B cell (primary cell): ENCODE measurements at regions not wholly inside any gene's neighbourhood (a gene's known extent, or its start where the extent isn't known, plus 50 kb on each side); places are given as distances from the start of the nearest gene placed in this dataset.

ENCODE experiments used
- ATAC-seq: fragments of 200-7000 bp; cut with Tn5 transposase; one replicate; pipeline ENCODE4 v1.10.0; 2021; ENCODE audit warnings: low read depth, mild to moderate bottlenecking, moderate number of reproducible peaks, moderate library complexity
- CTCF ChIA-PET: fragments of 350-600 bp; sonication (Branson Sonifier 250); formaldehyde crosslinking; loops from one replicate; lab custom pipeline; 2021; ENCODE audit warnings: antibody characterized with exemption, inconsistent platforms; lab: Charles Lee
- POLR2A ChIA-PET: fragments of 350-600 bp; sonication (Branson Sonifier 250); formaldehyde crosslinking; loops from one replicate; lab custom pipeline; 2021; ENCODE audit warnings: antibody characterized with exemption; lab: Charles Lee
- DNase-seq: peaks from one replicate; pipeline ENCODE4 v3.0.0; 2013
- H2AFZ ChIP-seq: 2 replicates; pipeline ENCODE4 v1.6.1; 2012; ENCODE audit warnings: mild to moderate bottlenecking, low read depth, low read length; ENCODE audit not compliant: insufficient read depth, poor library complexity, severe bottlenecking
- H3K27ac ChIP-seq, 2 donors: 1 replicate in 1 of 2; 2 replicates in 1 of 2; pipeline ENCODE4 v1.5.1; 2012 to 2013; ENCODE audit warnings: low read length in 2 of 2, mild to moderate bottlenecking in 2 of 2, moderate library complexity in 1 of 2
- H3K27me3 ChIP-seq, 4 experiments: fragments of 200-600 bp in 1 of 4; sonication (generic) in 1 of 4; replicated peaks in 1 of 4; 1 replicate in 2 of 4; 2 replicates in 2 of 4; pipeline versions ENCODE4 v1.6.1 to v1.7.0; 2013 to 2016; ENCODE audit warnings: low read length in 3 of 4, mild to moderate bottlenecking in 2 of 4, mixed read lengths in 1 of 4, moderate library complexity in 1 of 4; ENCODE audit not compliant: insufficient read depth in 4 of 4, control insufficient read depth in 3 of 4; ENCODE audit errors: control extremely low read depth in 1 of 4
- H3K36me3 ChIP-seq, 2 experiments: replicated peaks in 1 of 2; 1 replicate in 1 of 2; 2 replicates in 1 of 2; pipeline versions ENCODE4 v1.6.1 to v1.7.1; 2013; ENCODE audit warnings: low read length in 1 of 2; ENCODE audit not compliant: insufficient read depth in 2 of 2, control insufficient read depth in 1 of 2; ENCODE audit errors: control extremely low read depth in 1 of 2, extremely low read depth in 1 of 2
- H3K4me1 ChIP-seq, 2 donors: fragments of 200-600 bp in 1 of 2; sonication (generic) in 1 of 2; 1 replicate in 1 of 2; 2 replicates in 1 of 2; pipeline versions ENCODE4 v1.5.1 to v1.6.1; 2013 to 2017; ENCODE audit warnings: low read length in 2 of 2; ENCODE audit not compliant: control insufficient read depth in 2 of 2, insufficient read depth in 2 of 2
- H3K4me2 ChIP-seq: replicated peaks from 2 replicates; pipeline ENCODE3; 2012; ENCODE audit warnings: mild to moderate bottlenecking, low read depth, low read length; ENCODE audit not compliant: poor library complexity, severe bottlenecking
- H3K4me3 ChIP-seq, 5 experiments: fragments of 200-600 bp in 1 of 5; sonication (generic) in 1 of 5; 1 replicate in 3 of 5; 2 replicates in 2 of 5; pipeline versions ENCODE4 v1.5.1 to v1.7.0; 2011 to 2016; ENCODE audit warnings: low read length in 4 of 5, mild to moderate bottlenecking in 4 of 5, low read depth in 2 of 5, control low read depth in 1 of 5, moderate library complexity in 1 of 5; ENCODE audit not compliant: insufficient read depth in 1 of 5; ENCODE audit errors: control extremely low read depth in 1 of 5, extremely low read depth in 1 of 5
- H3K79me2 ChIP-seq: fragments of 200-600 bp; sonication (generic); one replicate; pipeline ENCODE4 v1.6.0; 2016; ENCODE audit warnings: low read length; ENCODE audit not compliant: control insufficient read depth, insufficient read depth
- H3K9ac ChIP-seq: fragments of 200-600 bp; sonication (generic); 2 replicates; pipeline ENCODE4 v1.6.1; 2017; ENCODE audit warnings: mild to moderate bottlenecking, low read length, moderate library complexity
- H3K9me3 ChIP-seq, 3 donors: one replicate each; pipeline versions ENCODE4 v1.6.1 to v1.7.1; 2013; ENCODE audit warnings: low read length in 2 of 3; ENCODE audit not compliant: control insufficient read depth in 2 of 3, insufficient read depth in 1 of 3; ENCODE audit errors: control extremely low read depth in 1 of 3
- H4K20me1 ChIP-seq: 2 replicates; pipeline ENCODE4 v1.6.0; 2012; ENCODE audit warnings: mild to moderate bottlenecking, low read length; ENCODE audit not compliant: insufficient read depth, control insufficient read depth, poor library complexity, severe bottlenecking
- H3K27ac Mint-ChIP-seq: one replicate; pipeline ENCODE4 v1.8.0; 2021; ENCODE audit warnings: mixed read lengths
- H3K27me3 Mint-ChIP-seq: one replicate; pipeline ENCODE4 v1.8.0; 2021; ENCODE audit warnings: mixed read lengths
- H3K4me1 Mint-ChIP-seq: one replicate; pipeline ENCODE4 v1.8.0; 2021; ENCODE audit warnings: mixed read lengths
- H3K4me3 Mint-ChIP-seq: one replicate; pipeline ENCODE4 v1.8.0; 2021; ENCODE audit warnings: mixed read lengths
- H3K9me3 Mint-ChIP-seq: one replicate; pipeline ENCODE4 v1.8.0; 2022; ENCODE audit warnings: mixed read lengths; ENCODE audit not compliant: insufficient read depth
- EZH2 ChIP-seq: IDR thresholded peaks from 2 replicates; pipeline ENCODE4 v1.6.1; 2012; ENCODE audit warnings: borderline replicate concordance, low read depth, mild to moderate bottlenecking, moderate library complexity, low read length; ENCODE audit not compliant: insufficient read depth, poor library complexity, severe bottlenecking
- WGBS: methylation state at CpG from one replicate; pipeline ENCODE4 v1.1.5; 2013; ENCODE audit warnings: missing lambda C conversion rate; ENCODE audit not compliant: insufficient coverage; 5-methylcytosine and 5-hydroxymethylcytosine counted together
- intact Hi-C: fragments of 100-400 bp; cut with micrococcal nuclease; formaldehyde crosslinking; loops from one replicate; pipeline ENCODE4 v1.10.0; 2022
- TF ChIP-seq, protein P1 (sequence below): fragments of 200-600 bp; IDR thresholded peaks from one replicate; pipeline ENCODE4 v1.8.0; 2022; ENCODE audit warnings: antibody characterized with exemption, mild to moderate bottlenecking

DNA sequence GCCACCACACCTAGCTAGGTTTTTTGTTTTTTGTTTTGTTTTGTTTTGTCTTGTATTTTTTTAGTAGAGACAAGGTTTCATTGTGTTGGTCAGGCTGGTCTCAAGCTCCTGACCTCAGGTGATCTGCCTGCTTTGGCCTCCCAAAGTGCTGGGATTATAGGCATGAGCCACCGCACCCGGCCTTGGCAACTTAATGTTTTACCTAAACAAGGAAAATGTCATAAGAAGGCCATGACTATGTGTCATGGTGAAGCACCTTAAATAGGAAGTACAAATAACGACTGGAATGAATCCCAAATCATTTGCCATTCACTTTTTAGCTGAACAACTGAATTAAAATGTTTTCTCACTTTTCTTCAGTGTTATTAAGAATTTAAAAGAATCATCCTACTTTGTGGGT lies 465.2 kb downstream of the KCTD12 start:
- no peak for DNase-seq
- ChIA-PET CTCF (no interaction called here), POLR2A (no interaction called here)
- no peak overlapping the region for H3K27ac Mint-ChIP-seq
- H3K4me1 Mint-ChIP-seq, result no peaks in the 10 kb centered on the region
- Histone ChIP-seq H3K9ac (no peak overlapping the region), H3K27me3 (no peaks in the 10 kb centered on the region), H3K4me1 (no peaks in the 10 kb centered on the region), H3K9me3 (no peaks in the 10 kb centered on the region), H3K36me3 (no peaks in the 10 kb centered on the region), H3K4me2 (no peak overlapping the region), H4K20me1 (no peaks in the 10 kb centered on the region), H3K79me2 (no peaks in the 10 kb centered on the region), H2AFZ (no peak overlapping the region), H3K27ac (no peak overlapping the region), H3K4me3 (no peak overlapping the region)
- ATAC-seq, result no peak
- no peaks in the 10 kb centered on the region for H3K27me3 Mint-ChIP-seq
- no peaks in the 10 kb centered on the region for H3K9me3 Mint-ChIP-seq
- intact Hi-C loops, result no loop called here
- TF ChIP-seq, protein P1, sequence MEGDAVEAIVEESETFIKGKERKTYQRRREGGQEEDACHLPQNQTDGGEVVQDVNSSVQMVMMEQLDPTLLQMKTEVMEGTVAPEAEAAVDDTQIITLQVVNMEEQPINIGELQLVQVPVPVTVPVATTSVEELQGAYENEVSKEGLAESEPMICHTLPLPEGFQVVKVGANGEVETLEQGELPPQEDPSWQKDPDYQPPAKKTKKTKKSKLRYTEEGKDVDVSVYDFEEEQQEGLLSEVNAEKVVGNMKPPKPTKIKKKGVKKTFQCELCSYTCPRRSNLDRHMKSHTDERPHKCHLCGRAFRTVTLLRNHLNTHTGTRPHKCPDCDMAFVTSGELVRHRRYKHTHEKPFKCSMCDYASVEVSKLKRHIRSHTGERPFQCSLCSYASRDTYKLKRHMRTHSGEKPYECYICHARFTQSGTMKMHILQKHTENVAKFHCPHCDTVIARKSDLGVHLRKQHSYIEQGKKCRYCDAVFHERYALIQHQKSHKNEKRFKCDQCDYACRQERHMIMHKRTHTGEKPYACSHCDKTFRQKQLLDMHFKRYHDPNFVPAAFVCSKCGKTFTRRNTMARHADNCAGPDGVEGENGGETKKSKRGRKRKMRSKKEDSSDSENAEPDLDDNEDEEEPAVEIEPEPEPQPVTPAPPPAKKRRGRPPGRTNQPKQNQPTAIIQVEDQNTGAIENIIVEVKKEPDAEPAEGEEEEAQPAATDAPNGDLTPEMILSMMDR, result no peak
- TF ChIP-seq EZH2, result no peak
- H3K4me3 Mint-ChIP-seq, result no peak overlapping the region
- no CpG with 5 or more reads among the region's 3 CpGs for WGBS

DNA sequence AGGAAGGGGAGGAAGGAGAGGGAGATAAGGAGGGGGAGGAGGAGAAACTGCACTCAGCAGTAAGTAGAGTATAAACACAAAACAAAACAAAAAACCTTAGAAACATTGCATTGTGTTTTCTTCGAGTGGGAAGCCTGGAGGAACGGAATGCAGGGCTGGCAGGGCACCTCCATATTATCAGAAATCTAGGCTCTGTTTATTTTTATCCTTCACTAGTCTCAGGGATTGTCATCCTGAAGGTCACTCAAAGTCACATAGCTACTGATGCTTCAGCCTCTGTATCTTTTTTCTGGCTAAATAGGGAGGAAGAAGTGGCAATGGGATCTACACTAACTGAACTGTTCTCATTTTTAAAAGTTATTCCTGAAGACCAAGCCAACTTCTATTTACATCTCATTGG lies 467.8 kb downstream of the KCTD12 start:
- Histone ChIP-seq H3K4me2 (no peak overlapping the region), H3K9me3 (no peaks in the 10 kb centered on the region), H3K9ac (no peak overlapping the region), H3K4me3 (no peak overlapping the region), H3K27ac (no peak overlapping the region), H2AFZ (no peak overlapping the region), H3K79me2 (no peaks in the 10 kb centered on the region), H3K27me3 (no peaks in the 10 kb centered on the region), H3K36me3 (no peaks in the 10 kb centered on the region), H4K20me1 (no peaks in the 10 kb centered on the region), H3K4me1 (no peaks in the 10 kb centered on the region)
- DNase-seq, result no peak
- CTCF ChIA-PET, result no interaction called here
- H3K4me1 Mint-ChIP-seq, result no peaks in the 10 kb centered on the region
- H3K4me3 Mint-ChIP-seq, result no peak overlapping the region
- intact Hi-C loops, result no loop called here
- TF ChIP-seq EZH2, result no peak
- TF ChIP-seq, protein P1, result no peak
- H3K27ac Mint-ChIP-seq, result no peak overlapping the region
- no peaks in the 10 kb centered on the region for H3K9me3 Mint-ChIP-seq
- no peaks in the 10 kb centered on the region for H3K27me3 Mint-ChIP-seq
- POLR2A ChIA-PET, result no interaction called here
- ATAC-seq, result no peak
- WGBS, result no CpG with 5 or more reads among the region's 2 CpGs
